Left hindlimb (tissue), 1 donor: ENCODE measurements at regions not wholly inside any gene's neighbourhood (a gene's known extent, or its start where the extent isn't known, plus 50 kb on each side); places are given as distances from the start of the nearest gene placed in this dataset.
A peak's percentile ranks its signal among the peaks of the same experiment; 100 is the strongest.

ENCODE experiments used
- DNase-seq: peaks from one replicate; pipeline ENCODE4 v3.0.0-alpha.2; 2018

DNA sequence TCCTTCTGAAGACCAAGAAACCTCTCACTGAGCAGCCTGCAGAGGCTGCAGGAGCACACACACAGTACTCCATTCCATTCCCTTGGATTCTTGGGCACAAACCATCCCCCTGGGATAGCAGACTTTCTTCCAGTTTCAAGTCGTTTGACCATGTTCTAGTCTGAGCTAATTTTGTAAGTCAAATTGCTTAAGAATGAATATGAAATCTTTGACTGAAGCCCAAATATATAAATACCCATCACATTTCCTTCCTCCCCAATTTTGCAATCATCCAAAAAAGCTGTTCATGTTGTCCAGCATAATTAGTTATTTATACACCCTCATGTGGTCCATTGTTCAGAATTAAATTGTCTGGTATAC is 231.2 kb upstream of the TPRG1 start:
- no peak for DNase-seq

GRCh38 chr3:188941103-188941502 is 230.7 kb upstream of the TPRG1 start:
- no peak for DNase-seq

GRCh38 chr3:188942191-188942590 is 229.6 kb upstream of the TPRG1 start:
- no peak for DNase-seq

DNA sequence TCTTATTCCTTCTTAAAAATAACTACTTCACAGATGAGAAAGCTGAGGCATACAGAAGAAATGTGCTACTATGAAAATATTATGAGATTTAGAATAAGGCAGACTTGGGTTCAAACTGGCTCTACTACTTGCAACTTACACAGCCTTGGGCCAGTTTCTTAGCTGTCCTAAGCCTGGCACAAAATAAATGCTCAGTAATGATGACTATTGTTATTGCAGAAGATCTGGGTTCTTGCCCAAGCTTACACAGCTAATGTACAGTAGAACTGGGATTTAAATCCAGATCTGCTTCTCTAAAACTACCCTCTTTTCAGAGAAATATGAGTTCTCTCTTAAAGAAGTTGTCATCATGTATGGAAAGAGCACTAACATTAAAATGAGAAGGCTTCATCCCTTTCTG is 228.2 kb upstream of the TPRG1 start:
- no peak for DNase-seq

DNA sequence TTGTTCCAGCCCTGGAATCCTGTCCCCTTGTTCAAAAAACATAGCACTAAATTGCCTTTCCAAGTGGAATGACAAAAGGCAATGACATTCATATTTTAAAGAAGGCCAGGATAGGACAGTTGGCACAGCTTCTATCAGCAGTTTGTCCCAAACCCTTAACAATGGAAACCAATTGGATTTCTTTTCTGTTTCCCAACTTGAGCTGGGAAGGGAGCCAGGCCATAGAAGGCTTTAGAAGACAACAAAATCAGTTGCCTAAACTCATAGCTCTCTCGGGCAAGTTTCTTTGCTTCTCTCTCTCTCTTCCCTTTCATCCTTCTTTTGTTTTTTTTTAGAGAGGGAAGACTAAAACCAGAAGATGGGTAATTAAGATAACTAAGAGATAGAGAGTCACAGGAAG is 227.7 kb upstream of the TPRG1 start:
- no peak for DNase-seq

DNA sequence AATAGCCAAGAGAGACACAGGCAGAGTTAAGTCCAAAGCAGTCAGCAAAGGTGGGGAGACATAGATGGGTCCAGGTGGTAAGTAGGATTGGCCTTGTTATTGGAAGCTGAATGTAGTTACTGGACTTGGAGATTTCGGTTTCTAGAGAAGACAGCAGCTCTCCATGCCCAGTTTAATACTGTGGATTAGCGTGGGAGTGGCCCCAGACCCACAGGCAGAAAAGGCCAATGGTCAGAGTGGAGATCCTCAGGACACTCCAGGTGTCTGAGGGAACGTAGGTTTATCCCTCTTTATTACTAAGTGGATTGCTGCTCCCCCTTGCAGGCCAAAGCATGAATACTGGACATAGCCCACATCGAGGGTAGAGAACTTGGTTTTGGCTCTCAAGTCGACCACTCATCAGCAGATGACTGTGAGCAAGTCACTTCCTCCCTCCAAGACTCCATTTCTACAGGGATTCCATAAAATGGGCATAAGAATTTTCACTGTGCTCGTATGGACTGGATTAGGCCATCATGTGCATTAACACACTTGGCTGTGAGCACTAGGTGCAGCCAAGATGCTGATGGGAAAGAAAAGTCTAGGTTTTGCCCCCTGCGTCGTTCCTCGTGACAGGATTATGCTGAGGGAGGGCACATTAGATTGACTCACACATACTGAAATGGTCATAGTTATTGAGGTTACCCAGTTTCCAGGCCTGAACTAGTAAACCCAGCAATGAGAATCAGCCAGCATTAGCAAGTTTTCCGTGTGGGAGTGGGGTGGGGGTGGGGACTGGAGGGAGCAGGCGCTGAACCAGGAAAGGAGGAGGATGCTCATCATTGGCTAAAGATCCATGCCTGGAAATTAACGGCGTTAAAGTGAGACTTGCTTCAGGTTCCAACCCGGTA is 225.2 kb upstream of the TPRG1 start:
- DNase-seq: peak; percentile 58

GRCh38 chr3:188947401-188948280 is 224.1 kb upstream of the TPRG1 start:
- peak; percentile 96 for DNase-seq

DNA sequence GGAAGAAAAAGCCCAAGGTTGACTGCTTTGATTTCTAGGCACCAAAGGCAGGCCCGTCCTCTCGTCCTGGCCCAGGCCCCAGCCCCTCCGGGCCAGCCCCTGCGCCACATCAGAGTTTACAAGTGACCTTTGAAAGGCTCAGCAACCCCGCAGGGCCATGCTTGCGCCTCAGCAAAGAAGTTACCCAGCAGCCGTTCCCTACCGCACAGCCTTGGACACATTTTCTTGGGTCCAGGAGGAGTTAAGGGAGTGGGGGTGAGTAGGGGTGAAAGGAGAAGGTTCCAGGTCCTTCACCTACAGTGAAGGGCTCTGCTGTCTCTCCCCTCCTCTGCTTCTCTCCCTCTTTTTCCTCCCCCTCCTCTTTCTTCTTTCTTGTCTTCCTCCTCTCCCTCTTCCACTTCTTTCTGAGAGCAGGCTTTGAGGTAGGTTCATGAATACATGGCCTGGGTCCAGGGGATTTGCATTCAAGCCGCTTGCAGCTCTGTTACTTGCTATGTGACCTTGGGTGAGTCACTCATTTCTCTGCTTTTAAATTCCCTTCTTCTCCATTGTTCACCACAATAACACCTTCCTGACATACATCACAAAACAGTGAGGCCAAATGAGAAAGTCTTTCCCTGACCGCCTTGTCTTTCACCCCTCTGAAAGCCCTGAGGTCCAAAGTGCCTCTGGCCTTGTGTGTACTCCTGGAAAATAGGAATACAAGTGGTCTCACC is 223.3 kb upstream of the TPRG1 start:
- DNase-seq: peak; percentile 57

- no peak for DNase-seq
Observed at GRCh38 chr3:188948997-188949389, 222.8 kb upstream of the TPRG1 start.

DNA sequence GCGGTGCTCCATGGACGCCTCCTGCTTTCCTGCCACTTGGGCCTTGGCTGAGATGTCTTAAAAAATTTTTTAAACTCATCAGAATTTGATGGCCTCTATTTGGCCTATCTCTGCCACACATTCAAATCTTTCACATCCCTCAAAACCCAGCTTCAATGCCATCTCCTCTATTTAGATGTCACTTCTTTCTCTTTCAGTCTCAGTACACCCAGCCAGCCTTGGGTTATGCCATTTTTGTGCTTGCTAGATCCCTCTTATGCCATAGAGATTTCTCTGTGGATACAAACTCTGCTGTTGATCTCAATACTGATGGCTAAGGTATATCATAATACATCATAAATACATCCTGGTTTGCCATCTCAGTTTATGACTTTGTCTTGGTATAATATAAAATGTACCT is 222.3 kb upstream of the TPRG1 start:
- DNase-seq: no peak

GRCh38 chr3:188949996-188950395 is 221.8 kb upstream of the TPRG1 start:
- DNase-seq: no peak

DNA sequence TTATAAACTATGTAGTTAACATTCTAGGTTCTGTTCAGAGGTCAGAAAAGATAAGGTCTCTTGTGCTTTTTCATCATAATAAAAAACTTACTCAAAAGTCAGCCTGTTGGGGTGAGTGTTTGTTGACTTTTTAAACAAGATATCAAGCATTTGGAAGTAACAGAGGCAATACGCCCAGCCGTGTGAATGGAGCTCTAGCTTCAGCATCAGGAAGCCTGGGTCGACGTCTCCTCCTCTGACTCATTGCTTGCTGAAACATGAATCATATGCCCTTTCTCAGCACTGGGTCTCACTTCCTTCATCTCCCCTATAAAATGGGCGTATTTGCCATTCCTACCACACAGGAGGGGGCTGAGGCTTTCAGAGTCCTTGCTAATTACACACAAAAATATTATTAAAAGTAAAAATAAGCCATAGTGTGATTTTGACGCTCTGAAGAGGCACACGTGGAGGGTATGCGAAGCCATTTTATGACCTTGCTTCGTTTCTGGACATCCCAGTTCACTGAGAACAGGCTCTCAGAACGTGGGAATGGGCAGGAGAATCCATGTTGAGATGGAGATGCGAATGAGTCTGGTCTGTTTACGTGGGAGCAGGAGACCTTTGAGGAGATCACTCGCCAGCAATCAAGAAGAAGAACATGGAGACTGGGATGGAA is 220.8 kb upstream of the TPRG1 start:
- DNase-seq: no peak

GRCh38 chr3:188951734-188952133 is 220.0 kb upstream of the TPRG1 start:
- no peak for DNase-seq

GRCh38 chr3:188954590-188955208 is 217.1 kb upstream of the TPRG1 start:
- peak; percentile 83 for DNase-seq

- DNase-seq: no peak
Observed at GRCh38 chr3:188955919-188956318, 215.9 kb upstream of the TPRG1 start.

DNA sequence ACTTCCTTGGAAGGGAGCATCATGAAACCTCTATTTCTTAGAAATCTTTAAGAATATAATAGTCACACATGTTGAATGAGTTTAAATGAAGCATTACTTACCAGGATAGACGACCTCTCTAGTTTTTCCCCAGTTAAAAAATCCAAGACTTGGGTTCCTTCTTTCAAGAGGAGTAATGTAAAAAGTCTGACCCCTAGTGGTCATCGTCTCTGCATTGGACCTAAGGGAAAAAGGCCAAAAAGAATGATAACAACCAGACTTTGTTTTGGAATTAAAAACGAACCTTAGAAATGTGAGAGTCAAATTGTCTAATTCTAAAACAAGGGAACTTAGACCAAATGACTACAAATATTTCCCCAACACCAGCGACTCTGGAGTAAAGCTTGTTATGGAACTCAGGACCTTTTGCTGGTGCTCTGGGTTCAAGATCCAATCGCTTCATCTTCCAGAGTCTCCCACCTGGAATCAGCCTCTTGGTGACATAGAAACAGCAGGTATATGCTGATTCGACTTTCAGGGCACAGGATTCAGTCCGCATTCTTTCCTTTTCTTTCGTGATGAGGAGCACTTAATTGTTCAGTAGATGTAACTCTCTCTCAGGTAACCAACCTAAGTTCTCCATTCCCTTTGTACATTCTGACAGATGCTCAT is 214.8 kb upstream of the TPRG1 start:
- DNase-seq: no peak

DNA sequence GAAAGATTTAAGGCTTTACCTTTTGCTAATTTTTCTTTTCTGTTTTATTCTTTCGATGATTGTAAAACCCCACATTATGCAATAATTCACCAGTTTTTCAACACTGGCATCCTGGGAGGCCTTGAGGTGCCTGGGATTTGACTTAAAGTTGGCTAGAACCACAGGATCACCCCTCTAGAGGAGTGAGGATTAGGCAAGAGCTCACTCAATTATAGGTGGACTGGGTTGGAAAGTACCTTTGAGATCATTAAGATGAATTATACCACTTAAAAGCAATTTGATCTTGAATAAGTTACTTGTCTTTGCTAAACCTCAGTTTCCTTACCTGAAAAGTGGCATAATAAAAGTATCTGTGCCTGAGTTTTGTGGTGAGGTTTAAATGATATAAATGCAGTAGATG is 212.8 kb upstream of the TPRG1 start:
- no peak for DNase-seq

DNA sequence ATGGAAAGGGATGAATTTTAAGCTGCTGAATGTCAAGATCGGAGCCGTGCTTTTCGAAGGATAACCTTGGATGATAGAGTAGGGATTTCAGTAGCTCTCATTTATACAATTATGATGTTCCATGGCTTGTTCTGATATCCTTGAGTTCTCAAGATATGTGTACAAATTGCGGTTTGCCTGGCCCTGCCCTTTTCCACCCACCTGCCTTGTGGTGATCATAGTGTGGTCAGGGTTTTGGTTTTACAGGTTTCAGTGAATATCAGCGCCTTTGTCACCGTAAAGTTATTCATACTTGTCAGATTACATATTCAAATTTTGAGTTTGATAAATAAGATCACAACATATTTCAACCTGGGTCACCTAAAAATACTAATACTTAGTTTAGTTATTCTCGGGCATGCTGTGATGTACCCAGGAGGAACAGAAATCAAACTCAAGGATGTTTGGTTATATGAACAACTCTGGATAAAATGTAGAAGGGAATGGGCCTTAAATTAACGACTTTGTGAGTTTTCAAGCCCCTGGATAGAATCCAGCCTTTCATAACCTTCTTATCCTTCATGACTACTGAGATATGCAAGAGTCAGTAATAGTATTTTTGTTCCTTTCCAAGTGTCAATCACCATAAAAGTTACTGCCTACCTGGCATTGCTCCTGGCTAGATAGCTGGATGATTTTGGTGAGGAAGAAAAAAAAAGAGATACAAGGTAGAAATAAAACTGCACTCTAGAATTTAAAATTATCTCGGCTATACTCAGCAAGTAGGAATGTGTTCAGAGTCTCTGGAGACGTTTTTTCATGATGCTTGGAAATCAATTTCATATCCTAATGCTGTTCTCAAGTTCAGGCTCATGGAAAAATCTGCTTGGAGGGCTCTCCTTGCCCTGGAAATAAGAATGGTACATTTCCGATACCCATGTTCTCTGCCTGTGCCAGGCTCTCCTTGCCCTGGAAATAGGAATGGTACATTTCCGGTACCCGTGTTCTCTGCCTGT is 209.2 kb upstream of the TPRG1 start:
- DNase-seq: no peak

GRCh38 chr3:188964957-188965356 is 206.8 kb upstream of the TPRG1 start:
- DNase-seq: no peak

DNA sequence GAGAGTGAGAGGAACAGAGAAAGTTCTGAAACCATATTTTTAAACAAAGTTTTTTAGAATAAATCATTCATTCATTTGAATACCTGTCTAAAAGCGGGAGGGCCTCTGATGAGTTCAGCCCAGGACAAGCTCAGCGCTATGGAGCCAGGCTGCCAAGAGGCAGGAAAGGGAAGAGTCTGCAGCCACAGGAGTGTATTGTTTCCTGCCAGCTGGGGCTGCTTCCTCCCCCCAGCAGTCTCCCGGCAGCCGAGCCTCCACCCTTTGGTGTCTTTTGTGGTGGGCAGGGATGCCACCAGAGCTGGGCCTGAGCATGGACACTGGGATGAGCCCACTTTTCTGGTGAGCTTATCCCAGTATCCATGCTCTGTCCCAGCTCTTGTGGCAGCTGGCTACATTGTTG is 199.5 kb upstream of the TPRG1 start:
- DNase-seq: no peak
